ENCODE measurements at regions not wholly inside any gene's neighbourhood (a gene's known extent, or its start where the extent isn't known, plus 50 kb on each side); places are given as distances from the start of the nearest gene placed in this dataset.

DNA sequence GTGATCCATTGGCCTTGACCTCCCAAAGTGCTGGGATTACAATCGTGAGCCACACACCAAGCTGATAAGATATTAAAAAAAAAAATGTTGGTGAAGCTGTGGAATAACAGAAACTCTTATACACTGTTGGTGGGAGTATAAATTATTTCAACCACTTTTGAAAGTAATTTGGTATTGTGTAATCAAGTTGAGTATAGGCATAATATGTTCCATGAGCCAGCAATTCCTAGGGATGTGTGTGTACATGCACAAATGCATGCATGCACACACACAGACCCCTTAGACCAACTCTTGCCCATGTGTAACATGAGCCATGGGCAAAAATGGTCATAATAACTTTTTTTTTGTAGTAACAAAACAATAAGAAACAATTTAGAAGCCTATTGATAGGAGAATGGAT lies 130.2 kb upstream of the ANKRD28 start:
- peaks cover 6% of the 10 kb centered on the region; the same call in 1 of the 2 replicates for H3K4me1 ChIP-seq (ENCODE audit: control insufficient read depth, insufficient read depth, low read length)
- H2BK5ac ChIP-seq (ENCODE audit: low read depth, low read length, poor library complexity, severe bottlenecking) = no peak overlapping the region
- ATAC-seq (ENCODE audit: low read depth) = no peak
- no peak overlapping the region for H3K4me3 ChIP-seq (ENCODE audit: insufficient read depth, low read depth, low read length)
- BruUV-seq (replicated peaks) = no TSS peak
- no peak overlapping the region for H3K27ac ChIP-seq (ENCODE audit: insufficient read depth, low read length)
- H2AK9ac ChIP-seq (replicated peaks; ENCODE audit: low read depth, low read length, poor library complexity) = no peak overlapping the region
- no peaks in the 10 kb centered on the region for H3K36me3 ChIP-seq (ENCODE audit: control insufficient read depth, insufficient read depth, low read length)
- ChIA-PET POLR2A (ENCODE audit: unreplicated experiment) (no interaction called here), CTCF (interaction anchor here (1.0 kb wide), 1 partner anchor 36 kb away, joined by 3 read pairs; no protein-coding TSS in a partner anchor)
- no peak overlapping the region for H4K91ac ChIP-seq (ENCODE audit: insufficient read depth, low read depth, low read length)
- no CpG with 5 or more reads among the region's 1 CpG for WGBS, 2 experiments (ENCODE audit: extremely low coverage in 2 of 2, insufficient read length in 1 of 2)
- in situ Hi-C loops (cut with MboI; ENCODE audit: low sequenced_read_pairs) (no loop called here), dilution Hi-C loops (cut with HindIII; ENCODE audit: low sequenced_read_pairs, unreplicated experiment) (no loop called here), intact Hi-C loops (cut with micrococcal nuclease) (no loop called here)
- DNase-seq = no peak
- no peak overlapping the region for H2BK20ac ChIP-seq (ENCODE audit: low read depth, low read length)
- H2BK120ac ChIP-seq (ENCODE audit: low read depth, low read length) = no peak overlapping the region
- no peak overlapping the region for H4K5ac ChIP-seq (ENCODE audit: low read depth, low read length)
- H3K79me1 ChIP-seq (ENCODE audit: low read depth in 1 of 2, low read length in 2 of 2) = no peaks in the 10 kb centered on the region
- no peaks in the 10 kb centered on the region for H3K9me1 ChIP-seq (ENCODE audit: insufficient read depth, low read length)
- H3K27me3 ChIP-seq (ENCODE audit: control insufficient read depth, insufficient read depth, low read length) = no peaks in the 10 kb centered on the region
- no peak overlapping the region for H3K9ac ChIP-seq (ENCODE audit: low read depth, low read length)
- H2AK5ac ChIP-seq (ENCODE audit: low read depth, low read length) = no peak overlapping the region
- no peak overlapping the region for H3K23ac ChIP-seq (ENCODE audit: low read depth, low read length)
- no peak overlapping the region for H3K4ac ChIP-seq (ENCODE audit: low read depth, low read length)
- no peaks in the 10 kb centered on the region for H4K20me1 ChIP-seq (ENCODE audit: insufficient read depth, low read length)
- no peak overlapping the region for H3K56ac ChIP-seq (ENCODE audit: extremely low read depth, insufficient read depth, low read length)
- H2AFZ ChIP-seq (replicated peaks; ENCODE audit: low read length, poor library complexity) = no peak overlapping the region
- no peak overlapping the region for H3K4me2 ChIP-seq (ENCODE audit: low read depth, low read length)
- H4K8ac ChIP-seq (ENCODE audit: low read depth in 2 of 2, low read length in 2 of 2) = no peak overlapping the region
- TF ChIP-seq CEBPB (IDR thresholded peaks at IDR 0.05; ENCODE audit: low read depth, low read length) = peak; percentile 76
- no peak for TF ChIP-seq NFE2L2 (IDR thresholded peaks at IDR 0.05; ENCODE audit: low read depth, low read length)
- H3K9me3 ChIP-seq (ENCODE audit: control insufficient read depth, insufficient read depth, low read length) = no peaks in the 10 kb centered on the region
- H3K14ac ChIP-seq (replicated peaks; ENCODE audit: low read depth, low read length) = no peak overlapping the region
- H2BK15ac ChIP-seq (ENCODE audit: low read depth, low read length) = no peak overlapping the region
- H3K18ac ChIP-seq (ENCODE audit: low read depth, low read length) = no peak overlapping the region

All from IMR-90 (cell line).